C4-2B (cell line): ENCODE measurements at regions not wholly inside any gene's neighbourhood (a gene's known extent, or its start where the extent isn't known, plus 50 kb on each side); places are given as distances from the start of the nearest gene placed in this dataset.

Experiments used
- ZFX ChIP-seq: fragments of 450-650 bp; IDR thresholded peaks from 2 replicates; pipeline ENCODE4 v1.6.1; 2017
- TF ChIP-seq, protein P1 (sequence below): fragments of 450-650 bp; conservative IDR thresholded peaks from 2 replicates; pipeline ENCODE4 v1.5.1; 2017; ENCODE audit warnings: mild to moderate bottlenecking

GRCh38 chr11:109223451-109223850 lies 198.5 kb upstream of the C11orf87 start:
- TF ChIP-seq, protein P1, sequence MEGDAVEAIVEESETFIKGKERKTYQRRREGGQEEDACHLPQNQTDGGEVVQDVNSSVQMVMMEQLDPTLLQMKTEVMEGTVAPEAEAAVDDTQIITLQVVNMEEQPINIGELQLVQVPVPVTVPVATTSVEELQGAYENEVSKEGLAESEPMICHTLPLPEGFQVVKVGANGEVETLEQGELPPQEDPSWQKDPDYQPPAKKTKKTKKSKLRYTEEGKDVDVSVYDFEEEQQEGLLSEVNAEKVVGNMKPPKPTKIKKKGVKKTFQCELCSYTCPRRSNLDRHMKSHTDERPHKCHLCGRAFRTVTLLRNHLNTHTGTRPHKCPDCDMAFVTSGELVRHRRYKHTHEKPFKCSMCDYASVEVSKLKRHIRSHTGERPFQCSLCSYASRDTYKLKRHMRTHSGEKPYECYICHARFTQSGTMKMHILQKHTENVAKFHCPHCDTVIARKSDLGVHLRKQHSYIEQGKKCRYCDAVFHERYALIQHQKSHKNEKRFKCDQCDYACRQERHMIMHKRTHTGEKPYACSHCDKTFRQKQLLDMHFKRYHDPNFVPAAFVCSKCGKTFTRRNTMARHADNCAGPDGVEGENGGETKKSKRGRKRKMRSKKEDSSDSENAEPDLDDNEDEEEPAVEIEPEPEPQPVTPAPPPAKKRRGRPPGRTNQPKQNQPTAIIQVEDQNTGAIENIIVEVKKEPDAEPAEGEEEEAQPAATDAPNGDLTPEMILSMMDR = no peak
- TF ChIP-seq ZFX = no peak
